ENCODE measurements at regions not wholly inside any gene's neighbourhood (a gene's known extent, or its start where the extent isn't known, plus 50 kb on each side); places are given as distances from the start of the nearest gene placed in this dataset.

DNA sequence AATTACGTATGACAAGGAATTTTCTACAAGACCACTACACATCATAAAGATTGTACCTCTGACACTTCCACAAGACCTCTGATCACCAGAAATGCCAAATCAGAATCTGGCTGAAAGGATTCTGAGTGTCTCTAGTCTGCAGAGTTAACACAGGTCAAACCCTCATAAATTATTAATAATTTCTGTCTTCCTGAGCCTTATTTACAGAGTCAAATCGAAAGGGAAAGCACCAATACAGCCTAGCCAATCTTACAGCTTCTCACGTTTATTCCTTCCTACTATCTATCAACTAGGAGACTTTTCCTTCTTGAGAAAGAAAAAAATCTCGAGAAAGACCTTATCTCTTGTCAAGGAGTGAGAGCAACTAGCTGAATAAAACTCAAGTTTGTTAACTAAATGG is 2151.6 kb downstream of the MRPL39 start:
- no peaks in the 10 kb centered on the region for H3K27me3 Mint-ChIP-seq
- TF ChIP-seq CTCF (IDR thresholded peaks at IDR 0.05; ENCODE audit: unreplicated experiment): no peak
- no peaks in the 10 kb centered on the region for H3K36me3 Mint-ChIP-seq (ENCODE audit: insufficient read depth)
- peaks cover 3% of the 10 kb centered on the region for H3K9me3 Mint-ChIP-seq (ENCODE audit: low read depth)
- H3K27ac Mint-ChIP-seq: no peak overlapping the region
- no peaks in the 10 kb centered on the region for H3K4me1 Mint-ChIP-seq (ENCODE audit: low read depth)
- DNase-seq (ENCODE audit: low spot score, unreplicated experiment): no peak
- H3K4me3 Mint-ChIP-seq (ENCODE audit: low read depth): no peak overlapping the region

DNA sequence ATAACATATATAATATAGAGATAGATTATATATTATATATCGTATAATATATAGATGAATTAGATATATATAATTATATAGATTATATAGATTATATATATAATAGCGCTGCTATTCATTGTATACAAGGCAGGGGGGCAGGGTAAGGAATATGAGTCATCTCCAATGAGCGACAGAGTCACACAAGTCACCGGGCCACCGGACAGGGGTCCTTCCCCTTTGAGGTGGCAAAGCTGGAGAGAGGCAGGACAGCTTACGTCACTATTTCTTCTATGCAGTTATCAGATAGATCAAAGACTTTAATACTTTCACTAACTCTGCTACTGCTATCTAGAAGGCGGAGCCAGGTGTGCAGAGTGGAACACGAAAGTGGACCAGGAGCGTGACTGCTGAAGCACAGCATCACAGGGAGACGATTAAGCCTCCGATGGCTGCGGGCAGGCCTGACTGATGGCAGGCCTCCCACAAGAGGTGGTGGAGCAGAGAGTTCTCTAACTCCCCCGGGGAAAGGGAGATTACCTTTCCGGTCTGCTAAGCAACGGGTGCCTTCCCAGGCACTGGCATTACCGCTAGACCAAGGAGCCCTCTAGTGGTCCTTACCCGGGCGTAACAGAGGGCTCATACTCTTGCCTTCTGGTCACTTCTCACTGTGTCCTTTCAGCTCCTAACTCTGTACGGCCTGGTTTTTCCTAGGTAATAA is 2154.7 kb downstream of the MRPL39 start:
- no peaks in the 10 kb centered on the region for H3K4me1 Mint-ChIP-seq (ENCODE audit: low read depth)
- H3K4me3 Mint-ChIP-seq (ENCODE audit: low read depth): peak overlapping the region; percentile 62
- TF ChIP-seq CTCF (IDR thresholded peaks at IDR 0.05; ENCODE audit: unreplicated experiment): peak; percentile 62
- no peaks in the 10 kb centered on the region for H3K9me3 Mint-ChIP-seq (ENCODE audit: low read depth)
- no peaks in the 10 kb centered on the region for H3K36me3 Mint-ChIP-seq (ENCODE audit: insufficient read depth)
- H3K27me3 Mint-ChIP-seq: no peaks in the 10 kb centered on the region
- DNase-seq (ENCODE audit: low spot score, unreplicated experiment): peak; percentile 19
- H3K27ac Mint-ChIP-seq: no peak overlapping the region

- Mint-ChIP-seq H3K36me3 (ENCODE audit: insufficient read depth) (no peaks in the 10 kb centered on the region), H3K27ac (no peak overlapping the region), H3K4me1 (ENCODE audit: low read depth) (no peaks in the 10 kb centered on the region), H3K9me3 (ENCODE audit: low read depth) (peaks cover 4% of the 10 kb centered on the region), H3K27me3 (no peaks in the 10 kb centered on the region), H3K4me3 (ENCODE audit: low read depth) (no peak overlapping the region)
- TF ChIP-seq CTCF (IDR thresholded peaks at IDR 0.05; ENCODE audit: unreplicated experiment): no peak
- no peak for DNase-seq (ENCODE audit: low spot score, unreplicated experiment)
Measured at GRCh38 chr21:23445307-23445706, 2162.0 kb downstream of the MRPL39 start.

GRCh38 chr21:23438081-23438480 is 2169.2 kb downstream of the MRPL39 start:
- no peak for DNase-seq (ENCODE audit: low spot score, unreplicated experiment)
- no peak overlapping the region for H3K4me3 Mint-ChIP-seq (ENCODE audit: low read depth)
- TF ChIP-seq CTCF (IDR thresholded peaks at IDR 0.05; ENCODE audit: unreplicated experiment): no peak
- peaks cover 6% of the 10 kb centered on the region for H3K9me3 Mint-ChIP-seq (ENCODE audit: low read depth)
- H3K27ac Mint-ChIP-seq: no peak overlapping the region
- H3K36me3 Mint-ChIP-seq (ENCODE audit: insufficient read depth): no peaks in the 10 kb centered on the region
- no peaks in the 10 kb centered on the region for H3K27me3 Mint-ChIP-seq
- no peaks in the 10 kb centered on the region for H3K4me1 Mint-ChIP-seq (ENCODE audit: low read depth)

GRCh38 chr21:23402929-23403520 is 2204.3 kb downstream of the MRPL39 start:
- no peaks in the 10 kb centered on the region for H3K36me3 Mint-ChIP-seq (ENCODE audit: insufficient read depth)
- TF ChIP-seq CTCF (IDR thresholded peaks at IDR 0.05; ENCODE audit: unreplicated experiment): no peak
- no peak overlapping the region for H3K4me3 Mint-ChIP-seq (ENCODE audit: low read depth)
- no peak for DNase-seq (ENCODE audit: low spot score, unreplicated experiment)
- no peaks in the 10 kb centered on the region for H3K27me3 Mint-ChIP-seq
- H3K27ac Mint-ChIP-seq: no peak overlapping the region
- H3K4me1 Mint-ChIP-seq (ENCODE audit: low read depth): peaks cover 7% of the 10 kb centered on the region
- H3K9me3 Mint-ChIP-seq (ENCODE audit: low read depth): no peaks in the 10 kb centered on the region
